ENCODE measurements at regions not wholly inside any gene's neighbourhood (a gene's known extent, or its start where the extent isn't known, plus 50 kb on each side); places are given as distances from the start of the nearest gene placed in this dataset.

- TF ChIP-seq CTCF (IDR thresholded peaks at IDR 0.05) (no peak), POLR2A (IDR thresholded peaks at IDR 0.05) (no peak)
Measured at GRCh38 chr1:221806984-221807383, 65.1 kb upstream of the DUSP10 start.
